GM10266 (cell line): ENCODE measurements at regions not wholly inside any gene's neighbourhood (a gene's known extent, or its start where the extent isn't known, plus 50 kb on each side); places are given as distances from the start of the nearest gene placed in this dataset.
"Not testable (repeated sequence)": the region's sequence is repeated elsewhere in the genome, so short reads cannot be mapped to it uniquely, and the experiment has no call there.

Experiments
- DNase-seq: peaks from one replicate; pipeline ENCODE4 v3.0.0; 2012; ENCODE audit errors: extremely low spot score
- CTCF ChIP-seq: IDR thresholded peaks from 2 replicates; pipeline ENCODE4 v1.5.1; 2012; ENCODE audit warnings: mild to moderate bottlenecking, low read depth; ENCODE audit not compliant: control insufficient read depth, insufficient read depth; ENCODE audit errors: missing control alignments

- no peak for TF ChIP-seq CTCF
- DNase-seq: no peak
Observed at GRCh38 chr9:107827304-107827703, 337.7 kb upstream of the KLF4 start.

- DNase-seq: not testable (repeated sequence)
Observed at GRCh38 chr9:107826688-107826983, 337.1 kb upstream of the KLF4 start.

DNA sequence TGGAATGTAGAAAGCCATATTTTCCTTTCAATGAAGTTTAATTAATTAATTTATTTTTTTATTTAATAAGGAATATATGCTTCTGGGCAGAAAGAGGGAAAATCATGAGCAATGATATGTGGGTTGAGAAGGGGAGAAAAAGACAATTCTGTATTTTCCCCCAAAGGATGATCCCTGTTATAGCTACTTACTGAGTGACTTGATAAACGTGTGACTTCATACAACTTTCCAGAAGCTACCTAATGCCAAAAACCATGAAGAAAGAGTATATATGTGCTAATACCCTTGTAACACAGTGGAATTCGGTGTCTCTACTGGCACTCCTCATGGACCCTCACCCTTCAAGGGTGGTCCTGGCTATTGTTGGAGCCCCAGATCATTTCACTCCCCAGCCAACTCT lies 335.0 kb upstream of the KLF4 start:
- no peak for DNase-seq
- no peak for TF ChIP-seq CTCF

GRCh38 chr9:107819772-107820565 lies 330.4 kb upstream of the KLF4 start:
- DNase-seq: no peak
- no peak for TF ChIP-seq CTCF

DNA sequence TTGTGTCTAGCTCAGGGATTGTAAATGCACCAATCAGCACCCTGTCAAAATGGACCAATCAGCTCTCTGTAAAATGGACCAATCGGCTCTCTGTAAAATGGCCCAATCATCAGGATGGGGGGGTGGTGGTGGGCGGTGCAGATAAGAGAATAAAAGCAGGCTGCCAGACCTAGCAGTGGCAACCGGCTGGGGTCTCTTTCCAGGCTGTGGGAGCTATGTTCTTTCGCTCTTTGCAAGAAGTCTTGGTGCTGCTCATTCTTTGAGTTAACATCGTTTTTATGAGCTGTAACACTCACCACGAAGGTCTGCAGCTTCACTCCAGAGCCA lies 328.9 kb upstream of the KLF4 start:
- not testable (repeated sequence) for DNase-seq

DNA sequence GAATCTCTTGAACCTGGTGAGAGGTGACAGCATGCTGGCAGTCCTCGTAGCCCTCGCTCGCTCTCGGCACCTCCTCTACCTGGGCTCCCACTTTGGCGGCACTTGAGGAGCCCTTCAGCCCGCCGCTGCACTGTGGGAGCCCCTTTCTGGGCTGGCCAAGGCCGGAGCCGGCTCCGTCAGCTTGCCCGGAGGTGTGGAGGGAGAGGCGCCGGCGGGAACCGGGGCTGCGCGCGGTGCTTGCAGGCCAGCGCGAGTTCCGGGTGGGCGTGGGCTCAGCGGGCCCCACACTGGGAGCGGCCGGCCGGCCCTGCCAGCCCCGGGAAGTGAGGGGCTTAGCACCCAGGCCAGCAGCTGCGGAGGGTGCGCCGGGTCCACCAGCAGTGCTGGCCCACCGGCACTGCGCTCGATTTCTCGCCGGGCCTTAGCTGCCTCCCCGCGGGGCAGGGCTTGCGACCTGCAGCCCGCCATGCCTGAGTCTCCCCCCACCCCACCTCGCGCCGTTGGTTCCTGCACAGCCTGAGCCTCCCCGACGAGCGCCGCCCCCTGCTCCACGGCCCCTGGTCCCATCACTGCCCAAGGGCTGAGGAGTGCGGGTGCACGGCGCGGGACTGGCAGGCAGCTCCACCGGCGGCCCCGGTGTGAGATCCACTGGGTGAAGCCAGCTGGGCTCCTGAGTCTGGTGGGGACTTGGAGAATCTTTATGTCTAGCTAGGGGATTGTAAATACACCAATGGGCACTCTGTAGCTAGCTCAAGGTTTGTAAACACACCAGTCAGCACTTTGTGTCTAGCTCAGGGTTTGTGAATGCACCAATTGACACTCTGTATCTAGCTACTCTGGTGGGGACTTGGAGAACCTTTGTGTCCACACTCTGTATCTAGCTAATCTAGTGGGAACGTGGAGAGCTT lies 328.3 kb upstream of the KLF4 start:
- DNase-seq: not testable (repeated sequence)

DNA sequence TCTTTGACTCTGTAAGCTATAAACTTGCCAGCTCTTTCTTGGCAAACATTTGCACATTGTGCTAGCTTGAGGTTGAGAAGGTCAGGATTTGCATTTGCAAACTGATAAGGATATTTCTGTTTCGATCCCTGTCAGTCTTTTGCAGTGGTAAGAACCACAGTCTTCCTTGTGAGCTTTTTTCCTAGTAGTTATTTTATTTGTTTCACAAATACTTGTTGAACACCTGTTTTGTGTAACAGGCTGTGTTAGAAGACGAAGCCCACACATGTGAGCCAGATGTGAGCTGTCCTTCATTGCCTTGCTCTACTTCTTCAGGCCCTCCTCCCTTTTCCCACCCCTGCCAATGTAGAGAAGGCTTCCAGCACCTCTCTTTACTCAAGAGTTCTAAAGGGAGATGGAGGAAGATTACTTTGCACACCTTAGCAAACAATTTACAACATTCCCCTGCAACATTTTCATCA lies 327.0 kb upstream of the KLF4 start:
- DNase-seq: no peak
- no peak for TF ChIP-seq CTCF

DNA sequence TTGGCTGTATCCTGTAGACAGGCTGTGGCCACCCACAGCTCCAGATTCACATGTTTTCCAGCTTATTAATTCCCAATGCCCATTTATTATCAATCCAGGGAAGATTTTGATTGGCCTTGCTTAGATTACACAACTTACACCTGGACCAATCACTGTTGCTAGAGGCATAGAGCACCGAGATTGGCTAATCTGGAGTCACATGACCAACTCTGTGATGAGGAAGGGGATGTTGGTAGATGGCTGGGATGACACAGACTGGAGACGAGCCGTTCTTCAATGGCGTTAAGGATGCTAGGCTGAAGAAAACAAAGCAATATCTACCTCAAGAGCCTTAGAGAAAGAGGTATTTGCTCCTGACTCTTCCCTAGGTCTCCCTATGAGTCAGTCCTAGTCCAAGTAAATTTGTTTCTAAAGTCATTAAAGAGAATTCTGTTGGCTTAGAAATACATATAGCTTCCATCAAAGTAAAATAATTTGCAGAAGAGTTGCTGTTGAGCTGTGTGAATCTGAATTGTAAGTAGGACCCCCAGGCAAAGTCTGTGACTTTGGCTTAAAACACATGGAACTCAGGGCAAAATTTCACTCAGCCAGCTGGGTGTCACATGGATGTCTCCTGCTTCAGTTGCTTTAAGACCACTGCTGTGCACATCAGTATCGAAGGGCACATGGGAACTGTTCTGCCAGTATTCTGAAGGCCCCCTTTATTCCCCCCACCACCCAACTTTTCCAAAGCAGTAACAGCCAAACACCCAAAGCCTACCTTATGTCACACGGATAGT lies 326.4 kb upstream of the KLF4 start:
- no peak for DNase-seq
- no peak for TF ChIP-seq CTCF
